Hematopoietic multipotent progenitor cell treated with erythropoietin and hydrocortisone succinate and interleukin-3 and kit ligand, for 4 days (in vitro differentiated cells): ENCODE measurements at regions not wholly inside any gene's neighbourhood (a gene's known extent, or its start where the extent isn't known, plus 50 kb on each side); places are given as distances from the start of the nearest gene placed in this dataset.

Experiments used
- DNase-seq: peaks from one replicate; pipeline ENCODE4 v3.0.0-alpha.2; 2015

DNA sequence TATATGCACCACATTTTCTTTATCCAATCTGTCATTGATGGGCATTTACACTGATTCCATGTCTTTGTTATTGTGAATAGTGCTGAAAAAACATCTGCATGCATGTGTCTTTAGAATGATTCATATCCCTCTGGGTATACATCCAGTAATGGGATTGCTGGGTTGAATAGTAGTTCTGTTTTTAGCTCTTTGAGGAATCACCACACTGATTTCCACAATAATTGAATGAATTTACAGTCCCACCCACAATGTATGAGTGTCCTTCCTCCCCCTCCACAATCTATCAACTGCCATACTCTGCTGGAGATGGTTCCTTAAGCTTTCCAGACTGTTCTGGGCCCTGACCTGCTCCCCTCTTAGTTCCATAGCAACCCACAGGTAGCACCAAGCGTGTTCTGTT lies 667.0 kb downstream of the LIG4 start:
- DNase-seq = no peak

DNA sequence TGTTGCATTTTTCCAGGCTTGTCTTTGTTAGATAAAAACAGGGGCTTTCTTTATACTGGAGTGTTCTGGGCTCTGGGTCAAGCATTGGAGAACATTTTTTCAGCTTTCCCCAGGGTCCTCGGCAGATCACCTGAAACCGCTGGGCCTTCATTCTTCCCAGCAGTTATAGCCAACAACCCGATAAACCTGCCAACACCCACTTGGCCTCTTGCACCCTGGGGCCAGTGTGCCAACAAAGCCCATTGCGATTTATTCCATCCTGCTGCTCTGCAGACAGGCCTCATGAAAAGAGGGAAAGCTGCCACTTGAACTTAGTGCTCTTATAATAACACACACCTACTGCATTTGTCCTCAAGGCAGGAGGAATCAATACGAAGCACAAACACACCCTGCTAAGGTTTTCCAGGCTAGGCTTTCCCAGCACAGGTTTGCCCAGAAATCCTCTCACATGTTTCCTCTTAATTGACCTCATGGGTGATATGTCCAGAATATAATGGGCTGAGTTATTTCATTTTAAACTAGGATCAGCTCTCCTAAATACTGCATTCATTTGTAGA lies 669.3 kb downstream of the LIG4 start:
- DNase-seq = no peak

DNA sequence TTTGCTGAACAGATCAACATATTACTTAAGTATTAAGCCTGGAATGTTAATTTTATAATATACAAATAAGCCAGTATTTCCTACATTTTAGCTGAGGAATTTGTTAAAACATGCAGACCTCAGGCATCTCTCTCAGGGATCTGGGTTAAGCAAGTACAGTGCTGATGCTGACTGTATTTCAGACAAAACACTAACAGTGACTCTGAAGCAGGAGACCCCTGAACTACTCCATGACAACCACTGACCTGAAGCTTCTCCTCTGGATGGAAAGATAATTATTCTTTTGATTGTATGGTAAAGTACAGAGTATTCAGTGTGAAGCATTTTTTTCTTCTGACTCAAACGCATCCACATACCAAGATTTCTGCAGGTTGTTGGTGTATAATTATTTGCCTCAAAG lies 680.8 kb downstream of the LIG4 start:
- no peak for DNase-seq

DNA sequence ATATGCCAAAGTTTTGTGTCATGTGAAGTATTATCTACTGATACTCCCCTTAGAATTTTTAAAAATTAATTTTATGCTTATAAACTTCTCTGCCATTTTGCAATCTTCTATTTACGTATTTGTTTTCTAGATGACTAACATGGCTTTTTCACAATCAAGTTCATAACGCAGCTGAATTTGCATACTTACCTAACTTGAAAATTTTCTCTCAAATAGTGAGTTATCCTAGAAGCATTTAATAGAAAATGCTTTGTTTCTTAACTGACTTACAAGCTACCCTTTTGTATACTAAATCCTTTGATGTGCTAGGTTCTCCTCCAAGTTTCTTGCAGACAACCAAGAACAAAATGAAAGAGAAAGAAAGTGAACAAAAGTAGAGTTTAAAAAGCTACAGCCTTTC lies 683.5 kb downstream of the LIG4 start:
- no peak for DNase-seq

DNA sequence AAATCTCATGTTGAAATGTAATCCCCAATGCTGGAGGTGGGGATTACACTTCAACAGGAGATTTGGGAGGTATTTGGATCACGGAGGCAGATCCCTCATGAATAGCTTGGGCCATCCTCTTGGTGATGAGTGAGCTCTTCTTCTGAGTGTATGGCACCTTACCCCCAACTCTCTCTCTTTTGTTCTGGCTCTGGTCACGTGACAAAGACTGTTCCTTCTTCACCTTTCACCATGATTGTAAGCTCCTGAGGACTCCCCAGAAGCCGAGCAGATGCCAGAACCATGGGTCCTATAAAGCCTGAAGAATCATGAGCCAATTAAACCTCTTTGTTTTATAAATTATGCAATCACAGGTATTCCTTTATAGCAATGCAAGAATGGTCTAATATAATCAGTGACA lies 684.2 kb downstream of the LIG4 start:
- no peak for DNase-seq

DNA sequence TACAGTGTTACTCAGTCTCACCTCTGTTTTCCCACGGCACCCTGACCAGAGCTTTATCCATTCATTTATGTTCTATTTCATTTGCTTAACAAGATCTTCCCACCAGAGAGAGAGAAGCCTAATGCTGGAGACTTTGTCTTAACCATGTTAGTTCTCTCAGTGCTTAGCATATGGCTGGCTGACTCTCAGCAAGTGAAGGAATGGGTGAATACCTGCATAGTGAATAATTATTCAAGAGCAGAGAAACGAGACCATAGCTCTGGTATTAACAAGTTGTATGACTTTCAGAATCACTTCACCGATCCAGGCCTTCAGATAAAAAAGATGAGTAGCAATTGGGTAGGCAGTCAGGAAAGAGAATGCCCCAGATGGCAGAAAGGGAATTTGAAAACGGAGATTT lies 686.3 kb downstream of the LIG4 start:
- no peak for DNase-seq

DNA sequence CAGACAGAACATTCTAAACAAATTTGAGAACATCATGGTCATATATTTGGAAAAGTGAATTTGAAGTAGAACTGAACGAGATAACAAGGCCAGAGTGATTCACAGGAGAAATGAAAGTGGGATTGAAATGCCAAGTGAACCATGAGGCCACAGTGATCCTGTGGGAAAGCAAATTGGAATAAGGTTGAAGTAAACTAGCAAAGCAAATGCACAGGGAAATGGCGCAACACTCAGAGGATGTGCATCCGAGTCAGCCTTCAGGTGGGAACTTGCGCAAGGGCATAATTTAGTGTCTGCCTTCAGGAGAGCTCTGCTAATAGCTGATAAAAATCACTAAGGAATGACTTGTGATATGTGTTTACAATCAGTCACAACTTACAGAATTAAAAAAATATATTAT lies 696.6 kb downstream of the LIG4 start:
- DNase-seq = no peak

DNA sequence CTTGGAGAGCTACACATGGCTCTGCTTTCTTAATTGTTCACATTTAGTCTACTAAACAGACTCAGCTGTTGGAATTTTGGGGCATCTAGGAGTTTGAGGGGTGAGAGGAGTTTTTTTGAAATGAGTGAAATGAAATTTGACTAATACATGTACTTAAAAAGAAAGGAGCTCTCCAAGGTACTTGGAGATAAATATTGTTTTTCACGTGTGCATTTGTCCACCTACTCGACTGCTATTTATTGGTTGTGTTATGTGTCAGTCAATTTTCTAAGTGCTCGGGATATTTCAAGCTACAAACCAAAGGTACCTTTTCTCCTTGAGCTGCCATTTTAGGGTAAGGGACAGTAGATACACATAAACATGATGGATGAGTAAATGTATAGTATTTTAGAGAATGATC lies 697.0 kb downstream of the LIG4 start:
- peak; percentile 10 for DNase-seq

DNA sequence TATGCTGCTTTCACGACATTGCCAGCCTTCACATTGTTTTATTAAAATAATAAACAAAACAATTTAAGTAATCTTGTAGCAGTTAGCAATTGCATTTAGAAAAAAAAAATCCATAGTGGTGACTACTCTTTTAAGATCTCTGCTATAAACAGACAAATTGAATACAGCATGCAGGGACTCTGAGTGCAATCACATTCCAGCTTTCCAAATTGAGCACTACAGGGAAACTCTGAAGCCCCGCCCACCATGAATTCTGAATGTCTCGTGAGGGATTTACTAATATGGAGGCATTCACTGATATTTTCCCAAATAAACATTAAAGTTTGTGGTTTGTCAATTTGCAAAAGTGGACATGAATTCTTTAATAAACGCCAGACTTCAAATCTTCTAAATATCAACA lies 698.8 kb downstream of the LIG4 start:
- DNase-seq = no peak

DNA sequence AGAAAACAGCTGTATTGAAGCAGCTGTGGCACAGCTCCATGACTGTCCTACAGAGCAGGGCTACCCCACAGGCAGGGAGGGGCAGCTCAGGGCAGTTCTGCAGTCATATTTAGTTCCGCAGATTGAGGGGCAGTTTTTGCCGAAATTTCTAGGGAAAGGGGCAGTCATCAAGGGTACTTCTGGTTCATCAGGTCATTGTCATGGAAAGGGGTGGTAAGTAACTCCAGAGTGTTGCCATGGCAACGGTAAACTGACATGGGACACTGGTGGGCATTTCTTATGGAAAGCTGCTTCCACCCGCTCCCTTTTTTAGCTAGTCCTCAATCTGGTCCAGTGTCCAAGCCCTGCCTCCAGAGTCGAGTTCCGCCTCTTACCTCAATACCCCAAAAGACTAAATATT lies 702.8 kb downstream of the LIG4 start:
- no peak for DNase-seq

DNA sequence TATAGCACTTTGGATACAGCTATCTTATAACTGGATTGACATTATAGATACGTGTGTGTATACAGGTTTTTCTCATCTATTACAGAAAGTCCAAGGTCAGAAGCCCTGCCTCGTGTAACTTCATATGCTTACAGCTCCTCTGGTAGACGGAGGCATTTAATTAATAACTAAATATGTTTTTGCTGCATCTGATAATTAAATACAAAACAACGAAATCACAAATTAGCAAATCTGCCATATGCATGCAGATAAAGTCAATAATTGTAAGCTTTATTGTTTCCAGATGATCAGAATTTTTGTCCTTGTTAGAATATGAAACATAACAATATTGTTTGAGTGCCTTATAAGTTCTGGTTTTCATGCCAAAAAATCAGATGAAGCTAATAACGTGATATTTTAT lies 717.7 kb downstream of the LIG4 start:
- no peak for DNase-seq

DNA sequence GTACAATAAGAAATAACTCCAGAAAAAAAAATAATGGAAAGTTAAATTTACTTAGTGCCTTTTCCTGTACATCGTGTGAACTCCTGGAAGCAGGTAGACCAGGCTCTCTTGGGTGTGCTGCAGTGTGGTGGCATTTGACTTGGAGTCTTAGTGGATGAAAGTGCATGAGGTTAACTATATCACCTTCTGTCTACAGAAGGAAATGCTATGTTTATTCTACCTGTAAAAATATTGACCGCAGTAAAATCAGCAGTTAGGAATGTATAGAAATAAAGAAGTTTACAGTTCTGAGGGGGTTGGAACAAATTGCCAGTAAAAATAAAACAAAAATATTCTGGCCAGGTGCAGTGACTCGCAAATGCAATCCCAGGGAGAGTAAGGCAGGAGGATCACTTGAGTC lies 722.1 kb downstream of the LIG4 start:
- DNase-seq = no peak

DNA sequence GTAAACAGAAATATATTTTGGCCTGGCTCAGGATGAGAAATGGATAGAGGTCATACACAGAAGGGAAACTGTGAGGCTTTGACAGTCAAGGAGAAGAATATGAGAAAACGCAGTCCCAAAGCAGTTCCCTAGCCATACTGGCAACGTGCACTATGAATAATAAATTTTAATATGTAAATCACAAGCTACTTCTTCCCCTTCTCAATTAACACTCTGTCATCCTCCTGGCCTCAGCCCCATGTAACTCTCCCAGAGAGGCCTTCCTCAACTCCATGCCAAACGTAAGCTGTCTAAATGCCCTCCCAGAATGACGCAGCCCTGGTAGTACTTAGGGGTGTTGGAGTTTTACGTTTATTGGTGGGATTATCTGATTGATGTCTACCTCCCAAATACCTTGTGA lies 732.6 kb downstream of the LIG4 start:
- DNase-seq = no peak

DNA sequence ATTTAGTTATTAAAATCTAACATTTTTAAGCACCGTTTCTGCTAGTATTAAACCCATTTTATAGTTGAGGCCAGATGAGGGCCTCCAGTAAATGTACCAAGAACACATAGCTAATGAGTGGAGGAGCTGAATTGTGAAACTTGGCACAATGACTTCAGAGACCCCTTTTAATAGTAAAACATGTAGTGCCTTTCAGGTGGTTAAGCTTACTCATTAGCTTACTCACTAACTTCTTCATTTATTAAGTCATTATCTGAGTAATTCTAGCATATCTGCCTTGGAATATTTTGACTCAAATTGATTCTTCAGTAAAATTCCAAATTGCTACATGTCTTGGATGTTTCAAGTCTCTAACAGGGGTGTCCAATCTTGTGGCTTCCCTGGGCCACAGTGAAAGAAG lies 735.2 kb downstream of the LIG4 start:
- no peak for DNase-seq

DNA sequence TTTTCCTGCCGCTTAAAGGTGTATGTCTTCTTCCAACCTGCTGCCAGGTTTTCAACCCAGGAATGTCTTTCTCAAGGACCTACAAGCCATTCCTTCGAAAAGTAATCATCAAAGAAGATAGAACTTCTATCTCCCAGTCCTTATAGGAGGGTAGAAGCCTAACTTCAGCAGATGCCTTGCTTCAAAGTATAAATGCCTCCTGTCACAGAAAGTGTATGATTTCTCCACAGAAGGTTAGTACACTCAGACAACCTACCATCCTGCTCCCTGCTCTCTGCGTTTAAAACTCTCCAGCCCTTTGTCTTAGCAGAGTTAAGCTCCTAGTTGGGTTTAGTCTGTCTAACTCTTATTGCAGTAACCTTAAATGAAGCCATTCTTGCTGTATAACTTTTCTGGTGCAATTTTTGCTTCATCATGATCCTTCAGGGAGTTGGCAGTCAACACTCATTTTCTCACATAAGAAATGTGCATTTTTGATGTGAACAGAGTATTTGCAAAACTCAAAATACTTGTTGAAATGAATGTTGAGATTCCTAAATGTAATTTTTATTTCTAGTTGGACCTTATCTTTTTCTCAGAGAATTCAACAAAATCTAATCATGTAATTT lies 737.5 kb downstream of the LIG4 start:
- no peak for DNase-seq

DNA sequence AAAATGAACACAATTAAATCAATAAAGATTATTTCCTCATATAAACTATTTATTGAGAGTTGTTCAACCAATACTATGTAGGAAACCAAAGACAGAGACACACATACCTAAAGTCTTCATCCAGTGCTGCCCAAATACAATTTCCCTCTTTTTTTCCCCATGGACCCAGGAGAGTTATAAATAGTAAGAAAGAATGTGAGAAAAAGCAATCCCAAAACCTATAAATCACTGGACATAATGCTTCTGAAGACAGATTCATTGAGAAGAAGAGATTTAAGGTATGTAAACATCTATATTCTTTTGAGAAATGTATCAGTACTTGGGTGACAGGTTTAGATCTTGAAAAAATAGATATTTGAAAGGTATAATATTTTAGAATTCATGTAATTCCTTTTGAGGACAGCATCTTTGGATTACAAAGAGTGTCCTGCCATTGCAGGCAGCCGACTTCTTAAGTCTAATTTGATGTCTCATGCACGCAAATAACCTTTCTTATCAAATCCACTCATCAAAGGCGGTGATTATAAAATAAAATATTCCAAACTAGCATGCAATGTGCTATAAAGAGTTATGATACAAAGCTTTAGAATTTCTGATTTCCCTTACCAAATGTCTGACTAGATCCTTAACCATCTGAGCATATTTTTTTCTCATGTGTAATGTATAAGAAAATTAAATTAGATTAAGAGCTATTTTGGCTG lies 739.4 kb downstream of the LIG4 start:
- DNase-seq = no peak

DNA sequence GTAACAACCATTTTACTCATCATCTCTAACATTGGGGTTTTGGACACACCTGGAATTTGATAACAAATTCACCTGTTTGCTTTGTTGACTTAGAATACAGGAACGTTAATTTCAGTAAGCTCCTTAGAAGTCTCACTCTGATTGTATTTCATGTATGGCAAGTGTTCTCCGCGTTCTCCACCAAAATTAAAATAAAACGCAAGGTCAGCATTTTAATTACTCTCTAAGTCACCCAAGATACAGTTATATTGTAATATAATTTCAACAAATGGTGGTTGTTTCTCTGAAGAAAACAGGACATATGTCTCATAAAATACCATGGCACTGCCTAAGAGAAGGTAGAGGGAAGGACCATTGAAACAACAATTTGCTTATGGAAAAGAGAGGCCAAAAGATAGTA lies 742.1 kb downstream of the LIG4 start:
- no peak for DNase-seq

DNA sequence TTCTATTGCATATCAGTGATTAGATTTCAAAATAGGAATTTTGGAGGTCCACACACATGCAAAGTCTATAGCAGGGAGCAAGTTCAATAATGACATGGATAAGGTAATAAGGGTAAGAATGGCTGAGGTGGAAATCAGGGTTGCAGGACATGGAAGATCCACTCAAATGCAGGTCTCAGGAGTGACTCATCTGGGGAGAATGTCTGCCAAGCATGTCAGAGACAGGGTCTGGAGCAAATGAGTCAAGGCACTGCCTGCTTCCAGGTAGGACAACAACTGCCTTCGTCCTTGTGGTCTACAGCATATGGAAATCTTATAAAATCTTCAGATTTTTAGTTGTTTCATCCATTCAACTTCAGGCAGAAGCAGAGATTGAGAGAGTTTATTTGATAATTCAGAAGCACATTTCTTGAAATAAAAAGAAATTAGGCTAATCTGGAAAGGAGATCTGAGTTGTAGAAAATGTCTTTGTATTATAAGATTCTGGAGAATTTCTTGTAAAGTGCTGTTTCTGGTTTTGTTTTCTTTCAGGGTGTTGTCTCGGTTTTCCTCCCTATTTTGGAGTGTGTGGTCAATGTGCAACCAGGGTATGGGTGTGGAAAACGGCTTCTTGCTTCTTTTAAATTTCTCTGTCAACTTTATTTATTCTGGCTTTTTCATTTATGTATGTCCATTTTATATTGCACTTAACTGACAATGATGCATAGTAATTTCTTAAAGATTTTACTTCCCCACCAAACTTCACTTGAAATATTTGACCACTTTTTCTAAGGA lies 748.8 kb downstream of the LIG4 start:
- DNase-seq = no peak

DNA sequence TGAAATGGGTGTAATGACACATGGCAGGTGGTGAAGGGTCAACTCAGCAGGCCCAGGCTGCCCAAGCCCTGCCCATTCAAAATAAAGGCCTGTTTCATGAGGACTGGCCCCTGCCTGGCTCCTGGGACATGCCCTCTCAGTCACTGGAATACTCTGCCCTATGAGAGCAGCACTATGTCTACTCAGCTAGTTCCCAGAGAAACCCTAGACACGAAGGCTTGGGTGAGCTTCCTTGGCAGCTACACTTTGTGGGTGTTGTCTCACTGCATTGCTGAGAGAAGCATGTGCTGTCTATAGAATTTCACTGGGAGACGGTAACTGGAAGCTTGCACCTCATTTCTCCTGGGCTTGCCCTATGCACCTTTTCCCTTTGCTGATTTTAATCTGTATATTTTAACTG lies 752.8 kb downstream of the LIG4 start:
- DNase-seq = no peak

DNA sequence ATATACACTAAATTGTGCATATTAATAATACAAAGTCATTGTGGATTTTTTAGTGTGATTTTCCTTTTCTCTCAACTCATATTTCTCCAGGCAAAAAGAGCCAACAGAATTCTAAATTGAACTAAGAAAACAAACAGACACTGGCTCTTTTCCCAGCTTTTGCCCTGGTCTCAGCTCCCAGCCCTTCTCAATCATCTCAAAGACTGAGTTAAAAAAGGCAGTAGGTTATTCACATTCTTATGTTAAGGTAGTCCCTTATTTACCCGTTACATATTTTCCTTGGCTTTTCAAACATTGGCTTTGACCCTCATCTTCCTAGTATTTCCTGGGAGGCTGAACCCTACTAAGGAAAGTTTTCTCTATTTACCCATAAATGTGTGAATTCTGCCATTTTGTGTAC lies 753.6 kb downstream of the LIG4 start:
- DNase-seq = no peak

DNA sequence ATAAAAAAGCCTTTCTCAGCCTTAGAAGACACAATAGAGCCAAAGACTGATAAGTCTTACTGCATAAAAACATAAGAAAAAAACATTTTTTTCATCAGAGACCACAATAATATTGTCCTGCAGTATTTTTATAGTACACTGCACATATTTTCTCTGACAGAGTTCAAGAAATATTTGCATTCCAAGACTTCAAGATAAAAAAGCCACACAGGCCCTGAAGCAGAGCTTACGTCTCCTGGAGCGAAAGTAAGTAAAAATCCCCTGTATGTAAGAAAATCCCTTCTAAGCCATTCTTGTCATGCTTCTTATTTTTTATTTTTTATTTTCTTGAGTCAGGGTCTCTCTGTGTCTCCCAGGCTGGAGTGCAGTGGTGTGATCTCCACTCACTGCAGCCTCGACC lies 755.9 kb downstream of the LIG4 start:
- DNase-seq = no peak

DNA sequence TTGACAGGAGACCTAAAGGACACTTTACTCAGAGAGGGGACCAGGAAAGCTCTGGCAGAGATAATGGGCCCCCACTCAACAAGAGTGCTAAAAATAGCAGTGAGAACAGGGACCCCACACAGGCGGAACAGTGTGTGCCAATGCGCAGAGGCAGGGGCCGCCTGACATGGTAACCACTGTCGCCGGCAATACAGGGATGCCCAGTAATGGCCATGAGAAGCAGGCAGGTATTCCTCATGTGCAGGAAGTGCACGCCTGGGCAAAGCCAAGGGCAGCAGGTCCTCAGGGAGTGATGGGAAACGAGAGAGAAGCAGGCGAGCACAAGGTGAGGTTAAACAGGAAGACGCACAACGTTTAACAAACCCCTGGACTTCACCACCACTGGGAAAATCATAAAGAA lies 757.1 kb downstream of the LIG4 start:
- no peak for DNase-seq

DNA sequence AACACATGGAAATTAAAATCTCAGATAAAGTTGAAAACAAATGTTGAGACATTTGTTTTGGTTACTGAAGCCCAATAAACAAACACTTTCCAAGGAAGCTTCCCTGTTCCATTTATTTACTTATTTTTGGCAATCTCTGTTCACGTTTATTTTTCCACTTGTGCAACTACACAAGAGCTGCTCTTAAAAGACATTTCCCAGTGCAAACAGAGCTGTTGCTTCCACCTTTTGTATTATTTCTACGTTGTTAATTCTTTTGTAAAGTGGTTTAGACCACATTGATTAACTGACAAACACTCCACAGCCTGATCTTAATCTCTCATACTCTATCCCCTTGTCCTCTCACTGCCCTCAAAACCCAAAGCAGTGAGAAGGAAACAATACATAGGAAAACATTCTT lies 757.6 kb downstream of the LIG4 start:
- no peak for DNase-seq

DNA sequence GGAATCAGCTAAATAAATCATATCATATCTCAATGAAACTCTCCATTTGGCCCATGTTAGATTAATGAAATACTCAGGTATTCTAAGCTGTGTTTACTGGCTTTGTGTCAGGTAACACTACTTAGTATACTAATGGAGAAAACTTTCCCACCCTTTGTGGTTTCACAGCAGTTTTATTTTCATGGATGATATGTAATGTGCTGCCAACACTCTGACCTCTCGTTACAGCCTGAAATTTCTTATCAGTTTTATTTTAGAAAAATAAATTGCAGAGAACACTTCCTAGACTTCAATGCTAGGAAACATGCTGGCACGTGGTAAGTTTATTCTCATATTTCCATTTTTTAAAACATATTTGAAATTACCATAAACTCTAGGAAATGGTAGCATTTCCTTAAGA lies 758.9 kb downstream of the LIG4 start:
- no peak for DNase-seq
